Fibroblast of lung (primary cell): ENCODE measurements at regions not wholly inside any gene's neighbourhood (a gene's known extent, or its start where the extent isn't known, plus 50 kb on each side); places are given as distances from the start of the nearest gene placed in this dataset.

Experiments used
- DNase-seq, 2 donors: peaks; one replicate each; pipeline versions ENCODE4 v3.0.0 to v3.0.0-alpha.2; 2010; ENCODE audit warnings: low read depth in 2 of 2
- H2AFZ ChIP-seq: 2 replicates; pipeline ENCODE4 v1.5.1; 2012; ENCODE audit warnings: low read length, control low read depth, inconsistent platforms
- H3K27ac ChIP-seq: 2 replicates; pipeline ENCODE4 v1.5.1; 2011; ENCODE audit warnings: low read length, control low read depth; ENCODE audit not compliant: insufficient read depth
- H3K27me3 ChIP-seq: 2 replicates; pipeline ENCODE4 v1.5.1; 2011; ENCODE audit warnings: mild to moderate bottlenecking, low read length; ENCODE audit not compliant: control insufficient read depth, insufficient read depth
- H3K36me3 ChIP-seq: 2 replicates; pipeline ENCODE4 v1.5.1; 2011; ENCODE audit warnings: low read length; ENCODE audit not compliant: control insufficient read depth, insufficient read depth
- H3K4me1 ChIP-seq: 2 replicates; pipeline ENCODE4 v1.5.1; 2011; ENCODE audit warnings: low read length; ENCODE audit not compliant: control insufficient read depth, insufficient read depth; ENCODE audit errors: extremely low read depth
- H3K4me2 ChIP-seq: 2 replicates; pipeline ENCODE4 v1.5.1; 2011; ENCODE audit warnings: low read length, control low read depth; ENCODE audit not compliant: insufficient read depth; ENCODE audit errors: extremely low read depth
- H3K4me3 ChIP-seq, 4 experiments: fragments of 200-600 bp in 1 of 4; sonication (generic) in 1 of 4; replicated peaks in 1 of 4; 2 replicates each; pipeline ENCODE4 v1.5.1; 2011 to 2016; ENCODE audit warnings: low read length in 4 of 4, low read depth in 3 of 4, mild to moderate bottlenecking in 3 of 4, control low read depth in 2 of 4, inconsistent platforms in 1 of 4, mixed read lengths in 1 of 4; ENCODE audit not compliant: insufficient read depth in 1 of 4; ENCODE audit errors: control extremely low read depth in 1 of 4
- H3K79me2 ChIP-seq: 2 replicates; pipeline ENCODE4 v1.5.1; 2012; ENCODE audit warnings: mild to moderate bottlenecking, low read length, inconsistent platforms; ENCODE audit not compliant: control insufficient read depth, insufficient read depth
- H3K9ac ChIP-seq: 2 replicates; pipeline ENCODE4 v1.5.1; 2011; ENCODE audit warnings: mild to moderate bottlenecking, low read length, control low read depth; ENCODE audit not compliant: insufficient read depth
- H3K9me3 ChIP-seq: 2 replicates; pipeline ENCODE4 v1.5.1; 2012; ENCODE audit warnings: low read depth, low read length; ENCODE audit not compliant: control insufficient read depth, insufficient read depth
- H4K20me1 ChIP-seq: 2 replicates; pipeline ENCODE4 v1.5.1; 2011; ENCODE audit warnings: low read length; ENCODE audit not compliant: control insufficient read depth, insufficient read depth; ENCODE audit errors: extremely low read depth
- CTCF ChIP-seq, 2 donors: IDR thresholded peaks in 1 of 2; conservative IDR thresholded peaks in 1 of 2; 1 replicate in 1 of 2; 2 replicates in 1 of 2; pipeline ENCODE4 v1.5.1; 2011 to 2012; ENCODE audit warnings: low read length in 2 of 2, control low read depth in 1 of 2, inconsistent platforms in 1 of 2, low read depth in 1 of 2, mild to moderate bottlenecking in 1 of 2
- EZH2 ChIP-seq: IDR thresholded peaks from 2 replicates; pipeline ENCODE4 v1.5.1; 2012; ENCODE audit warnings: low read length, control low read depth, mild to moderate bottlenecking; ENCODE audit errors: missing control alignments

DNA sequence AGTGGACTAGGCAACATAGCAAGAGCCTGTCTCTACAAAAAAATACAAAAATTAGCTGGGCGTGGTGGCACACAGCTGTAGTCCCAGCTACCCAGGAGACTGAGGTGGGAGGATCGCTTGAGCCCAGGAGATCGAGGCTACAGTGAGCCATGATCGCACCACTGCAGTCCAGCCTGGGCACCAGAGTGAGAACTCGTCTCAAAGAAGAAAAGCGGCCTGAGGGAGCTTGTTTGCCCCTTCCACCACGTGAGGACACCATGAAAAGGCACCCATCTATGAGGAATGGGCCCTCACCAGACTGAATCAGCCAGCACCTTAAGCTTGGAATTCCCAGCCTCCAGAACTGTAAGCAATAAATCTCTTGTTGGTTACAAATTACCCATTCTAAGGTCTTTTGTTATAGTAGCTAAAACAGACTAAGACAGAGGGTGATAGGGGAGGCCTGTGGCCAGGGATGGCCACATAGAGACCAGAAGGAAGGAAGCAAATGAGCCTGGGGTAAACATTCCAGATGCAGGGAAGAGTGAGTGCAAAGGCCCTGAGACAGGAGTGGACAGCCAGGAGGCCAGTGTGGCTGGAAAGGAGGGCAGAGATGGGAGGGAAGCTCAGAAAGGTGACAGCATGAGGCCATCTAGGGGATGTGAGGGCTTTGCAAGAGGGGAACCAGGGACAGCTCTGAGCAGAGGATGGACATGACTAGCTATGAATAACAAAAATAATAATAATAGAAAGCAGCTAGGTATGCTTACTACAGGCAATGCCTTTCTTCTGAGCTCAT is 120.1 kb downstream of the MATN1 start:
- Histone ChIP-seq H3K27ac (no peak overlapping the region), H3K9ac (no peak overlapping the region), H3K4me2 (no peak overlapping the region), H3K27me3 (no peaks in the 10 kb centered on the region), H2AFZ (no peak overlapping the region), H4K20me1 (no peaks in the 10 kb centered on the region), H3K36me3 (no peaks in the 10 kb centered on the region), H3K4me3 (no peak overlapping the region), H3K79me2 (no peaks in the 10 kb centered on the region), H3K4me1 (no peaks in the 10 kb centered on the region), H3K9me3 (no peaks in the 10 kb centered on the region)
- TF ChIP-seq EZH2 (no peak), CTCF (conservative IDR thresholded peaks at IDR 0.05 in 1 of 2, IDR thresholded peaks at IDR 0.05 in 1 of 2; ENCODE audit: low read depth in 1 of 2, low read length in 2 of 2) (no peak)
- no peak for DNase-seq

GRCh38 chr1:30601316-30602085 is 121.9 kb downstream of the MATN1 start:
- no peak for DNase-seq
- Histone ChIP-seq H3K27ac (no peak overlapping the region), H3K4me3 (no peak overlapping the region), H3K79me2 (no peaks in the 10 kb centered on the region), H2AFZ (no peak overlapping the region), H3K4me2 (no peak overlapping the region), H3K27me3 (no peaks in the 10 kb centered on the region), H4K20me1 (no peaks in the 10 kb centered on the region), H3K9ac (no peak overlapping the region), H3K9me3 (no peaks in the 10 kb centered on the region), H3K36me3 (no peaks in the 10 kb centered on the region), H3K4me1 (no peaks in the 10 kb centered on the region)
- TF ChIP-seq EZH2 (no peak), CTCF (conservative IDR thresholded peaks at IDR 0.05 in 1 of 2, IDR thresholded peaks at IDR 0.05 in 1 of 2; ENCODE audit: low read depth in 1 of 2, low read length in 2 of 2) (no peak)

DNA sequence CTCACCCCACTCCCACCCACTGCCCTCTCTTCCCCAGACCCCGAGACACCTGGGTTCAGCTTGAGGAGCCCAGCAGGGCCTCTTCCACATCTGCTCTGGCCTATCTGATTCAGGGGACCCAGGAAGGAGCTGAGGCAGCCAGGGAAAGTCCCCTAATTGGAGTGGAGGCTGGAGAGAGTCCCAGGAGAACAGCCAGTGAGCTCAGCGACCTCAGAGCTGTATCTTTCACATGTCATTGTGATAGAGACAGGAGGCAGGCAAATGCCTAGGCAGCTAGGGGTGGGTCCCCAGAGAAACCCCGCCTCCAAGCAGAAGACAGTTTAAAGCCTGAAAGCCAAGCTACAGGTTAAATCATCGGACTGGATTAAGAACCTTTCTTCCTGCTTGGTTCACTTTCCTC is 122.7 kb downstream of the MATN1 start:
- no peak overlapping the region for H3K4me2 ChIP-seq
- no peaks in the 10 kb centered on the region for H4K20me1 ChIP-seq
- no peak overlapping the region for H2AFZ ChIP-seq
- no peaks in the 10 kb centered on the region for H3K4me1 ChIP-seq
- no peak overlapping the region for H3K9ac ChIP-seq
- H3K4me3 ChIP-seq, result no peak overlapping the region
- no peaks in the 10 kb centered on the region for H3K27me3 ChIP-seq
- H3K36me3 ChIP-seq, result no peaks in the 10 kb centered on the region
- H3K79me2 ChIP-seq, result no peaks in the 10 kb centered on the region
- TF ChIP-seq CTCF (conservative IDR thresholded peaks at IDR 0.05 in 1 of 2, IDR thresholded peaks at IDR 0.05 in 1 of 2; ENCODE audit: low read depth in 1 of 2, low read length in 2 of 2) (no peak), EZH2 (no peak)
- H3K27ac ChIP-seq, result no peak overlapping the region
- no peaks in the 10 kb centered on the region for H3K9me3 ChIP-seq
- no peak for DNase-seq
